ENCODE measurements at regions not wholly inside any gene's neighbourhood (a gene's known extent, or its start where the extent isn't known, plus 50 kb on each side); places are given as distances from the start of the nearest gene placed in this dataset.

DNA sequence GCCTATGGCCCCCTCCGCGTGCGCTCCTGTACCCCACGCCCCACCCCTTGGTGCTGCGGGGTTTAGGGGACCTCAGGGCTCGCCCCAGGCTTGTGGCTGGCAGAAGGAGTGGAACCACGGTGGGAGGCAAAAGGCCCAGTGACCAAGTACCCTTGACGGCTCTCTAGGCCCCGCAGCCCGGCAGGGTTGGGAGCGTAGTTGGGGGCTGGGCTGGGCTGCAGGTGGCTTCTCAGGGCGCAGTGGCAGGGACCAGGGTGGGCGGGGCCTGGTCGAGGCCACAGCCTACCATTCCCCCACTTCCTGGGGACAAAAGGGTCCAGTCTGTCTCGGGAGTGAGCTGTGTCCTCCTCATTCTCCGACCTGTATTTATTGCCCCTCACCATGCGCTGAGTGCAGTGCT, 124.9 kb downstream of the RBFOX3 start:
- POLR2A ChIA-PET: no interaction called here
- Histone ChIP-seq H3K9me3 (no peaks in the 10 kb centered on the region), H3K4me2 (no peak overlapping the region), H3K4me1 (peaks cover 44% of the 10 kb centered on the region), H3K27ac (peak overlapping the region in 1 of 2 experiments; percentile 78; a peak in 3 of 6 replicates), H3K4me3 (no peak overlapping the region)
- FAIRE-seq: no peak
- CTCF ChIA-PET: interaction anchor here (0.7 to 1.8 kb wide), 4 partner anchors 9 to 126 kb away, joined by 3 to 4 read pairs (median 4); no protein-coding TSS in a partner anchor
- WGBS (ENCODE audit: missing lambda C conversion rate): 87% methylated on average over 14 of the region's 17 CpGs
- no peak for DNase-seq (ENCODE audit: low read depth in 1 of 2, low spot score in 1 of 2)
- no peak for ATAC-seq
- TF ChIP-seq KDM1A (IDR thresholded peaks at IDR 0.05; ENCODE audit: low read depth) (no peak), FOXS1 (CRISPR knock-in tag; IDR thresholded peaks at IDR 0.05) (no peak), ESRRA (IDR thresholded peaks at IDR 0.05; ENCODE audit: borderline replicate concordance, low read length) (no peak), JUNB (IDR thresholded peaks at IDR 0.05) (no peak), NPAS2 (CRISPR knock-in tag; IDR thresholded peaks at IDR 0.05; ENCODE audit: borderline replicate concordance) (no peak), JUN (IDR thresholded peaks at IDR 0.05) (no peak), POLR2AphosphoS2 (conservative IDR thresholded peaks at IDR 0.05; ENCODE audit: low read length) (no peak), NR3C1 (IDR thresholded peaks at IDR 0.05) (no peak), SREBF2 (IDR thresholded peaks at IDR 0.05) (no peak), HEYL (CRISPR knock-in tag; IDR thresholded peaks at IDR 0.05) (no peak), POLR2A (IDR thresholded peaks at IDR 0.05; ENCODE audit: low read length) (no peak), FOSL2 (IDR thresholded peaks at IDR 0.05) (no peak), FOSL2 (CRISPR knock-in tag; IDR thresholded peaks at IDR 0.05) (no peak)
- TF ChIP-seq, protein P1, sequence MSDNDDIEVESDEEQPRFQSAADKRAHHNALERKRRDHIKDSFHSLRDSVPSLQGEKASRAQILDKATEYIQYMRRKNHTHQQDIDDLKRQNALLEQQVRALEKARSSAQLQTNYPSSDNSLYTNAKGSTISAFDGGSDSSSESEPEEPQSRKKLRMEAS (IDR thresholded peaks at IDR 0.05): no peak
- TF ChIP-seq, protein P2, sequence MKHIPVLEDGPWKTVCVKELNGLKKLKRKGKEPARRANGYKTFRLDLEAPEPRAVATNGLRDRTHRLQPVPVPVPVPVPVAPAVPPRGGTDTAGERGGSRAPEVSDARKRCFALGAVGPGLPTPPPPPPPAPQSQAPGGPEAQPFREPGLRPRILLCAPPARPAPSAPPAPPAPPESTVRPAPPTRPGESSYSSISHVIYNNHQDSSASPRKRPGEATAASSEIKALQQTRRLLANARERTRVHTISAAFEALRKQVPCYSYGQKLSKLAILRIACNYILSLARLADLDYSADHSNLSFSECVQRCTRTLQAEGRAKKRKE (CRISPR knock-in tag; IDR thresholded peaks at IDR 0.05; ENCODE audit: low read depth): no peak

DNA sequence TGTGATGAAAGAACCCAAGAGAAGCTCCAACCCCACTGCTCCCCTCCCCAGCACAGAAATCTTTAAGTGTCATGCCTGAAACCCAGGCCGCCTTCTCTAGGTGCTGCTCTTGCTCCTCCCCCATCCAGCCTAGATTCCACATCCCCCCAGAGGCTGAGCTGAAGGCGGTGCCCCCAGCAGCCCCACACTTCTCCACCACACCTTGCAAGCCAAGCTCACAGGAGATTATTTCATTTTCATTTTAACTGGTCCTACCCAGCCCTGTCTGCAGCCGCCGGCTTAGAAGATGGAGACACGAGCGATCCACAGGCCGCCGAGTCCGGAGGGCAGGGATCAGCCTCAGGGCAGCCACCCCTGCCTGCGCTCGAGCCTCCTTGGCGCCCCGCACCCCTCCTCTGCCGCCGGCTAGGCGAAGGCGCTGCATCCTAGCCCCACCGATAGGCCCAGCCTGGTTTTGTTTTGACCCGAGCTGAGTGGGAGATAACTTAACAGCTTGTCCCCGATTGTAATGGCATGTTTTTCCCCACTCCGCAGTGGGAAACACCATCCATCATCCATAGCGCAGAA, 125.3 kb downstream of the RBFOX3 start:
- WGBS (ENCODE audit: missing lambda C conversion rate): 82% methylated on average over 22 of the region's 22 CpGs
- DNase-seq (ENCODE audit: low read depth in 1 of 2, low spot score in 1 of 2): no peak
- peaks cover 44% of the 10 kb centered on the region for H3K4me1 ChIP-seq
- TF ChIP-seq MAZ (IDR thresholded peaks at IDR 0.05; ENCODE audit: borderline replicate concordance, low read depth, low read length): no peak
- FAIRE-seq: no peak
- peak overlapping the region; percentile 23 to 78 for H3K27ac ChIP-seq
- CTCF ChIA-PET: interaction anchor here (0.7 to 1.4 kb wide), 3 partner anchors 9 to 20 kb away, joined by 3 to 4 read pairs (median 3); no protein-coding TSS in a partner anchor
- peak overlapping the region; percentile 35 for H3K4me2 ChIP-seq
- no peak for ATAC-seq
- POLR2A ChIA-PET: no interaction called here
- H3K9me3 ChIP-seq: no peaks in the 10 kb centered on the region
- H3K4me3 ChIP-seq: no peak overlapping the region

DNA sequence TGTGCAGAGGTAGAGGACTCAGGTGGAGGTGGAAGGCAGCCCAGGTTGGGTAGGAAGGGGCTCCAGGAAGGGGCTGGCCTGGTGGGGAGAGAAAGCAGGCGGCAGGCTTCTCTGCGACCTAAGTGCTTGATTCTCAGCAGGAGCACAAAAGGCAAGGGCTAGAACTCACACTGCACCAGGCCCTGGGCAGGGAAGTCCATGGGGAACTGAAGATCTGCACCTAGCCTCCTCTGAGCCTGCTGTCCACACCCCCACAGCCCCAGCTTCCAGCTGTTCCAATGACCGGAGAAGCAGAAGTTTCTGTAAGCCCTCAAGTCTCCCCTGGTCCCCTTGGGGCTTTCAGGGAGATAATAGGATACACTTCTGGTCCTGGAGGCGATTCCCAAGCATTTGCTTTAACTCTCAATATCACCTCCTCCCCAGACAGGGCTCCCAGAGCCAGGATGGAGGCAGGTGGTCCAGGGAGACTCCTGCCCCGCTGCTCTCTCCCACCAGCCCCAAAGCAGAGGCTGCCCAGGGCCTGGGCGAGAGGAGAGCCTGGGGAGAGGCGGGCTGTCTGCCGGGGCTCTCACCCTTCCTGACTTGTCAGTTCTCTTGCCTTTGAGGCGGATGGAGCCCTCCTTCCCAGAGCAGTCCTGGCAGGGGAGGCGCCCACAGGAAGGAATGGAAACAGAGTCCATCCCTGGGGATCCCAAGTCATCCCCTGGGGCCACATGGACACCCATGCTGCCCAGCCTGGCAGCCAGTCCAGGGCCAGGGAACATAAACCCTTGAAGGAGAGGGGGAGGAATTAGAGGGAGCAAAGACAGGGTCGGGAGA, 126.0 kb downstream of the RBFOX3 start:
- Histone ChIP-seq H3K9me3 (no peaks in the 10 kb centered on the region), H3K27ac (peak overlapping the region; percentile 23 to 78), H3K4me3 (no peak overlapping the region), H3K4me1 (peaks cover 44% of the 10 kb centered on the region), H3K4me2 (peak overlapping the region; percentile 35)
- FAIRE-seq: no peak
- 78% methylated on average over 11 of the region's 11 CpGs for WGBS (ENCODE audit: missing lambda C conversion rate)
- ChIA-PET POLR2A (no interaction called here), CTCF (interaction anchor here (0.7 to 1.3 kb wide), 2 partner anchors 19 to 20 kb away, joined by 3 to 4 read pairs; no protein-coding TSS in a partner anchor)
- ATAC-seq: peak in 1 of 2 experiments; percentile 13; a peak in 2 of 6 replicates
- DNase-seq (ENCODE audit: low read depth in 1 of 2, low spot score in 1 of 2): no peak
- no peak for TF ChIP-seq CBX8 (IDR thresholded peaks at IDR 0.05)
- TF ChIP-seq EP300 (IDR thresholded peaks at IDR 0.05): no peak
- no peak for TF ChIP-seq POLR2A (IDR thresholded peaks at IDR 0.05; ENCODE audit: low read length)
- TF ChIP-seq PHF8 (IDR thresholded peaks at IDR 0.05; ENCODE audit: borderline replicate concordance, low read depth): no peak
- no peak for TF ChIP-seq EHF (CRISPR knock-in tag; IDR thresholded peaks at IDR 0.05)
- no peak for TF ChIP-seq CBX2 (IDR thresholded peaks at IDR 0.05; ENCODE audit: borderline replicate concordance, low read depth)
- TF ChIP-seq SMC3 (IDR thresholded peaks at IDR 0.05): no peak
- TF ChIP-seq, protein P3, sequence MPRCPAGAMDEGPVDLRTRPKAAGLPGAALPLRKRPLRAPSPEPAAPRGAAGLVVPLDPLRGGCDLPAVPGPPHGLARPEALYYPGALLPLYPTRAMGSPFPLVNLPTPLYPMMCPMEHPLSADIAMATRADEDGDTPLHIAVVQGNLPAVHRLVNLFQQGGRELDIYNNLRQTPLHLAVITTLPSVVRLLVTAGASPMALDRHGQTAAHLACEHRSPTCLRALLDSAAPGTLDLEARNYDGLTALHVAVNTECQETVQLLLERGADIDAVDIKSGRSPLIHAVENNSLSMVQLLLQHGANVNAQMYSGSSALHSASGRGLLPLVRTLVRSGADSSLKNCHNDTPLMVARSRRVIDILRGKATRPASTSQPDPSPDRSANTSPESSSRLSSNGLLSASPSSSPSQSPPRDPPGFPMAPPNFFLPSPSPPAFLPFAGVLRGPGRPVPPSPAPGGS (IDR thresholded peaks at IDR 0.05): no peak
- no peak for TF ChIP-seq RCOR1 (IDR thresholded peaks at IDR 0.05; ENCODE audit: low read depth, low read length)
- no peak for TF ChIP-seq JUNB (IDR thresholded peaks at IDR 0.05)
- TF ChIP-seq JUN (IDR thresholded peaks at IDR 0.05): no peak
- TF ChIP-seq RNF2 (IDR thresholded peaks at IDR 0.05; ENCODE audit: borderline replicate concordance, low read depth): no peak
- TF ChIP-seq ZFP36 (IDR thresholded peaks at IDR 0.05; ENCODE audit: borderline replicate concordance, partially characterized antibody): no peak
- no peak for TF ChIP-seq HOXB13 (CRISPR knock-in tag; IDR thresholded peaks at IDR 0.05; ENCODE audit: low read depth)
- no peak for TF ChIP-seq HDAC2 (IDR thresholded peaks at IDR 0.05)
- TF ChIP-seq, protein P4, sequence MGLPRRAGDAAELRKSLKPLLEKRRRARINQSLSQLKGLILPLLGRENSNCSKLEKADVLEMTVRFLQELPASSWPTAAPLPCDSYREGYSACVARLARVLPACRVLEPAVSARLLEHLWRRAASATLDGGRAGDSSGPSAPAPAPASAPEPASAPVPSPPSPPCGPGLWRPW (IDR thresholded peaks at IDR 0.05): no peak

All from A549 (cell line).